BE2C (cell line): ENCODE measurements at regions not wholly inside any gene's neighbourhood (a gene's known extent, or its start where the extent isn't known, plus 50 kb on each side); places are given as distances from the start of the nearest gene placed in this dataset.

Experiments
- DNase-seq: peaks from one replicate; pipeline ENCODE4 v3.0.0-alpha.2; 2020
- H3K27me3 ChIP-seq: fragments of 250-450 bp; sonication (Bioruptor Pico); 2 replicates; pipeline ENCODE4 v1.5.1; 2020; ENCODE audit warnings: mild to moderate bottlenecking
- H3K36me3 ChIP-seq: fragments of 250-450 bp; sonication (Bioruptor Pico); 2 replicates; pipeline ENCODE4 v1.5.1; 2020; ENCODE audit warnings: mild to moderate bottlenecking
- H3K4me1 ChIP-seq: fragments of 250-450 bp; sonication (Bioruptor Pico); 2 replicates; pipeline ENCODE4 v1.5.1; 2020
- H3K4me3 ChIP-seq: 2 replicates; pipeline ENCODE4 v1.5.1; 2011; ENCODE audit warnings: low read depth, low read length
- H3K9me3 ChIP-seq: fragments of 250-450 bp; sonication (Bioruptor Pico); 2 replicates; pipeline ENCODE4 v1.5.1; 2020
- CTCF ChIP-seq: IDR thresholded peaks from 2 replicates; pipeline ENCODE4 v1.5.1; 2012; ENCODE audit warnings: mild to moderate bottlenecking, low read depth, low read length

- no peak for TF ChIP-seq CTCF
- no peak for DNase-seq
- no peak overlapping the region for H3K4me3 ChIP-seq
Observed at GRCh38 chr20:21944227-21944626, 238.8 kb downstream of the PAX1 start.

GRCh38 chr20:21941941-21942805 lies 236.7 kb downstream of the PAX1 start:
- Histone ChIP-seq H3K9me3 (no peaks in the 10 kb centered on the region; the same call in 1 of the 2 replicates), H3K4me3 (no peak overlapping the region), H3K27me3 (no peaks in the 10 kb centered on the region), H3K4me1 (no peaks in the 10 kb centered on the region), H3K36me3 (no peaks in the 10 kb centered on the region)
- no peak for TF ChIP-seq CTCF
- no peak for DNase-seq

More at GRCh38 chr20:21944227-21944626, 238.8 kb downstream of the PAX1 start:
- Histone ChIP-seq H3K36me3 (no peaks in the 10 kb centered on the region), H3K27me3 (no peaks in the 10 kb centered on the region), H3K9me3 (no peaks in the 10 kb centered on the region; the same call in 1 of the 2 replicates), H3K4me1 (no peaks in the 10 kb centered on the region)

GRCh38 chr20:21936720-21937380 lies 231.4 kb downstream of the PAX1 start:
- H3K9me3 ChIP-seq, result no peaks in the 10 kb centered on the region
- DNase-seq, result no peak
- no peak overlapping the region for H3K4me3 ChIP-seq
- no peaks in the 10 kb centered on the region for H3K36me3 ChIP-seq
- H3K27me3 ChIP-seq, result no peaks in the 10 kb centered on the region
- no peaks in the 10 kb centered on the region for H3K4me1 ChIP-seq
- no peak for TF ChIP-seq CTCF

GRCh38 chr20:21936261-21936660 lies 230.8 kb downstream of the PAX1 start:
- Histone ChIP-seq H3K4me3 (no peak overlapping the region), H3K36me3 (no peaks in the 10 kb centered on the region), H3K9me3 (no peaks in the 10 kb centered on the region), H3K4me1 (no peaks in the 10 kb centered on the region), H3K27me3 (no peaks in the 10 kb centered on the region)
- no peak for TF ChIP-seq CTCF
- DNase-seq, result no peak

- Histone ChIP-seq H3K36me3 (no peaks in the 10 kb centered on the region), H3K27me3 (no peaks in the 10 kb centered on the region), H3K4me1 (no peaks in the 10 kb centered on the region), H3K9me3 (no peaks in the 10 kb centered on the region; the same call in 1 of the 2 replicates), H3K4me3 (no peak overlapping the region)
- no peak for TF ChIP-seq CTCF
- no peak for DNase-seq
Observed at GRCh38 chr20:21933526-21933925, 228.1 kb downstream of the PAX1 start.

- Histone ChIP-seq H3K4me3 (no peak overlapping the region), H3K9me3 (peaks cover 2% of the 10 kb centered on the region; the same call in 1 of the 2 replicates), H3K36me3 (no peaks in the 10 kb centered on the region), H3K27me3 (no peaks in the 10 kb centered on the region), H3K4me1 (no peaks in the 10 kb centered on the region)
- DNase-seq, result no peak
- no peak for TF ChIP-seq CTCF
Observed at GRCh38 chr20:21921251-21921650, 215.8 kb downstream of the PAX1 start.
